AG09309 (cell line): ENCODE measurements at regions not wholly inside any gene's neighbourhood (a gene's known extent, or its start where the extent isn't known, plus 50 kb on each side); places are given as distances from the start of the nearest gene placed in this dataset.
"Not testable (repeated sequence)": the region's sequence is repeated elsewhere in the genome, so short reads cannot be mapped to it uniquely, and the experiment has no call there.

Experiments used
- DNase-seq: peaks from one replicate; pipeline ENCODE4 v3.0.0-alpha.2; 2010; ENCODE audit warnings: low read depth
- H3K4me3 ChIP-seq: 2 replicates; pipeline ENCODE4 v1.5.1; 2011; ENCODE audit warnings: mild to moderate bottlenecking, low read depth, low read length, moderate library complexity; ENCODE audit not compliant: control insufficient read depth
- TF ChIP-seq, protein P1 (sequence below): IDR thresholded peaks from 2 replicates; pipeline ENCODE4 v1.5.1; 2011; ENCODE audit warnings: mild to moderate bottlenecking, low read depth, low read length, inconsistent platforms; ENCODE audit not compliant: insufficient read depth, control insufficient read depth; ENCODE audit errors: missing control alignments

DNA sequence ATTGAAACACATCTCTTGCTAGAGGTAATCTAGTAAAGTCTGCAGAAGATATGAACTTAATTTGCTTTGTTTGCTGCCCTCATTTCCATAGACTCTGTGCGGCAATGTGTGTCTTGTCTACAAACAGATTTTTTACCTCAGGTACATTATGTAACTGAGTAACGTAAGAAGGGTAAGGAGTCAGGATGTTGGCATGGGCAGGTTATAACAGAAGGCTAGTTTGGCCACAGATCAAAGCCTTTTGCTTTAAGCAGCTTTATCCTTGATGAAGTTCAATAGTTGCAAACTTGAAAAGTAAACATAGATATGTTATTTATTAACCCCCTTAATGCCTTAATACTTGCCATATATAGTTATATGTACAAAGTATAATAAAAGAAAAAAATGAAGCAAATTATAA, 391.6 kb upstream of the FKBP1C start:
- no peak for DNase-seq
- H3K4me3 ChIP-seq: no peak overlapping the region
- TF ChIP-seq, protein P1, sequence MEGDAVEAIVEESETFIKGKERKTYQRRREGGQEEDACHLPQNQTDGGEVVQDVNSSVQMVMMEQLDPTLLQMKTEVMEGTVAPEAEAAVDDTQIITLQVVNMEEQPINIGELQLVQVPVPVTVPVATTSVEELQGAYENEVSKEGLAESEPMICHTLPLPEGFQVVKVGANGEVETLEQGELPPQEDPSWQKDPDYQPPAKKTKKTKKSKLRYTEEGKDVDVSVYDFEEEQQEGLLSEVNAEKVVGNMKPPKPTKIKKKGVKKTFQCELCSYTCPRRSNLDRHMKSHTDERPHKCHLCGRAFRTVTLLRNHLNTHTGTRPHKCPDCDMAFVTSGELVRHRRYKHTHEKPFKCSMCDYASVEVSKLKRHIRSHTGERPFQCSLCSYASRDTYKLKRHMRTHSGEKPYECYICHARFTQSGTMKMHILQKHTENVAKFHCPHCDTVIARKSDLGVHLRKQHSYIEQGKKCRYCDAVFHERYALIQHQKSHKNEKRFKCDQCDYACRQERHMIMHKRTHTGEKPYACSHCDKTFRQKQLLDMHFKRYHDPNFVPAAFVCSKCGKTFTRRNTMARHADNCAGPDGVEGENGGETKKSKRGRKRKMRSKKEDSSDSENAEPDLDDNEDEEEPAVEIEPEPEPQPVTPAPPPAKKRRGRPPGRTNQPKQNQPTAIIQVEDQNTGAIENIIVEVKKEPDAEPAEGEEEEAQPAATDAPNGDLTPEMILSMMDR: no peak

DNA sequence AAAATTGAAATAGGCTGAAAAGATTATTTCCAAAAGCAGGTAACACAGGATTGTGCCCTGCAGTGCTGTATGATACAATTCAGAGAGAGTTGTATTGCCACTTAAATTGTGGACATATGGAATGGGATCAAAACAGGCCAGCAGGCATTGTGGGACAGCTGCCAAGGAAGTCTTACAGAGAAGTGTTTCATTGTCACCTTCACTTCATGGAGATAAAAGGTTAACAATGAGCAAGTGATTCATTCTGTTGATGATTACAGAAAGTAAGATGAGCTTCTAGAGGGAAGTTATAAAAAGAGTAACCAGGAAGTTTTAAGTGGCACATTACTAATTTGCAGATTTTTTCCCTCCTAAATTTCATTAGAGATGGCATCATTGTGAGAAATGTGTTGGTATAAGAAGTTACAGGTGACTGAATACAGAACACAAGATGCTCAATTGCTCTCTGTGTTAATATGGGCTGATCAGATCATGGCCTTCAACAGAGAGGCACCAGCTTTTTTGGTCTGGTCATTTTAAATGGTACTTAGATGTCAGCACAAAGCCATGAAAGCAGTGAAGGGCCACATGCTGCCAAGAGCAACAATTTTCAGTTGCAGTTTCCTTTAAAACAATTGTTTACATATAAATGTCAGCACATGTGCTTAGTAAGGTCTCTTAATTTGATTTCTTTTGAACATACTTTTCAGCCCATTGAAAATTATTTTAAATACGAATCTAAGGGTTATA, 402.5 kb upstream of the FKBP1C start:
- TF ChIP-seq, protein P1: no peak
- DNase-seq: no peak
- no peak overlapping the region for H3K4me3 ChIP-seq

DNA sequence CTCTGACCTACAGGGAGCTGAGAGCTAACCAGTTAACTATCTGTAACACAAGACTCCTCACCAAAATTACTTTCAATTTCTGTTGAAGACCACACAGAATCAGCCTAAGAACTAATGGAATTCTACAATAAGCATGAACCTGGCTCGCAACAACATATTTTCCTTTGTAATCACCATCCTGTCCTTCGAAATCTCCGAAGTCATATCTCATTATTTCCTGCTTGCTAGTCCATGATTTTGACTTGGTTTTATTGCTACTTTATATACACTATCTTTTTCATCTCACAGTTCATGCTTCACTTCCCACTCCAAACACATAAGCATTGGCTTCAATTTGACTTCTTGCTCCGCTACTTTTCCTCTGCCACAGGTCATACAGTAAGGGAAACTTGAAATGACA, 405.8 kb upstream of the FKBP1C start:
- H3K4me3 ChIP-seq: no peak overlapping the region
- no peak for DNase-seq
- TF ChIP-seq, protein P1: no peak

DNA sequence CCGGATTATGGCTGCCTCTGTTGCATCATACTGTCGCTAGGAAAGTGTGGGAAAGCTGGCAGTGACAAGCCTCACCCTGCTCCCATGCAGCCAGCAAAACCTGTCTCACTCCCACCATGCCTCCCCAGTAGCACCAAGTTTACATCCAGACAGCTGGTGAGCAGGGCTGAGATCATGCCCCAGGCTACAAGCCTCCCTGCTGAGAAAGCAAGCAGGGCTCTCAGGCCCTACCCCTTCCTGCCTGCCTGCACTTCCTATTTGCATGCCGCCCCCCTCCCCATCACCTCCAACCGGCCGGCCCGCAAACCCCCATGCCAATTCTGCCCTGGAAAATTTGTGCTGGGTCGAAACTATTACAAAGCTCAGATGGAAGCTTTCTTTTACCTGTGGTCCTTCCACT, 408.2 kb upstream of the FKBP1C start:
- H3K4me3 ChIP-seq: no peak overlapping the region
- TF ChIP-seq, protein P1: no peak
- no peak for DNase-seq

DNA sequence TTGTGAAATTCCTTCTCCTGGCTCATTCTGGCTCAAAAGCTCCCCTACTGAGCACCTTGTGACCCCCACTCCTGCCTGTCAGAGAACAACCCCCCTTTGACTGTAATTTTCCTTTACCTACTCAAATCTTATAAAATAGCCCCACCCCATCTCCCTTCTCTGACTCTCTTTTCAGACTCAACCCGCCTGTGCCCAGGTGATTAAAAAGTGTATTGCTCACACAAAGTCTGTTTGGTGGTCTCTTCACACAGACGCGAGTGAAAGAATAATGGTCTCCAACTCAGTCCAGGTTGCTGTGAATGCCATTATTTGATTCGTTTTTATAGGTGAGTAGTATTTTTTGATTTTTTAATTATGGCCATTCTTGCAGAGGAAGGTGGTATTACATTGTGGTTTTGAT, 414.1 kb upstream of the FKBP1C start:
- TF ChIP-seq, protein P1: no peak
- H3K4me3 ChIP-seq: no peak overlapping the region
- no peak for DNase-seq

DNA sequence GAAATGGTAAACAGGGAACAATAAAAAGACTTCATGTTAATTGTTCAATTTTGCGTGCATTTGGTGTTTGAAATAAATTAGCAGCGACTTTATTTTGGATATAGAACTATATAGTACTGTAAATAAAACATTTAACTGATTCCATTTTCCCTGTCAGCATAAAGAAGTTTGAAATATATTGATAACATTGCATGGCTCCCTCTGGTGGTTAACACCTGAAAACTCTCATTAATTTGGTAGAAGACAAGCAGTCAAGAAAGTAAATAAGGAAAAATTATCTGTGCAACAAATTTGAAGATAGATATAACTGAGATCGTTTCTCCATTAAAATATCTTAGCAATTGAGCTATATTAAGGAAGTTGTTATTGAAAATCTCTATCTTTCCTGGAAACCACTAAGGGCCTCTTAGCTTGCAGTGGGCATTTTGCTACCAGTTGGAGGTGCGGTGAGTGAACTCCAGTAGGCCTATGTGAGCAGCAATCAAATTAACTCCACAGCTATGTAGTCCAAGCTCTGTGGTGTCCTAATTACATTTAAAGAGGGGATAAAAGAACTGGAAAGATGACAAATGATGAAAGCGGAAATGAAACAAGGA, 435.7 kb upstream of the FKBP1C start:
- no peak overlapping the region for H3K4me3 ChIP-seq
- no peak for DNase-seq
- TF ChIP-seq, protein P1: peak; percentile 3

DNA sequence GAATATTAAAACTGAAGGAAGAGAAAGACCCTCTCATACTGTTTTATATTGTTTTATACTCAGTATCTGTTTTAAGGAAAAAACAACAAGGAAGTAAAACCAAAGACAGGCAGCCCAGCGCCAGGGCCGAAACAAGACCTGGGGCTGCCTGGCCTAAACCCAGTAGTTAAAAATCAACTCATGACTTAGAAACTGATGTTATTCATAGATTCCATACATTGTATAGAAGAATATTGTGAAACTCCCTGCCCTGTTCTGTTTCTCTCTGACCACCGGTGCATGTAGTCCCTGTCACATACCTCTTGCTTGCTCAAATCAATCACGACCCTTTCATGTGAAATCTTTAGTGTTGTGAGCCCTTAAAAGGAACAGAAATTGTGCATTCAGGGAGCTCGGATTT, 445.1 kb upstream of the FKBP1C start:
- DNase-seq, H3K4me3 ChIP-seq: not testable (repeated sequence)
